Bronchial epithelial cell (primary cell): ENCODE measurements at regions not wholly inside any gene's neighbourhood (a gene's known extent, or its start where the extent isn't known, plus 50 kb on each side); places are given as distances from the start of the nearest gene placed in this dataset.

Experiments
- DNase-seq: peaks from one replicate; pipeline ENCODE4 v3.0.0-alpha.2; 2010; ENCODE audit warnings: low read depth
- FAIRE-seq: peaks from 2 replicates; lab custom pipeline; 2011; peaks lifted over from hg19 to GRCh38; lab: Jason Lieb, UNC
- H3K27me3 ChIP-seq: 2 replicates; pipeline ENCODE4 v1.5.1; 2011; ENCODE audit warnings: low read length; ENCODE audit not compliant: control insufficient read depth, insufficient read depth
- H3K36me3 ChIP-seq: 2 replicates; pipeline ENCODE4 v1.5.1; 2011; ENCODE audit warnings: low read length; ENCODE audit not compliant: control insufficient read depth, insufficient read depth
- H3K4me3 ChIP-seq: 2 replicates; pipeline ENCODE4 v1.5.1; 2011; ENCODE audit warnings: mild to moderate bottlenecking, low read depth, low read length, control low read depth
- TF ChIP-seq, protein P1 (sequence below): IDR thresholded peaks from 2 replicates; pipeline ENCODE4 v1.5.1; 2011; ENCODE audit warnings: mild to moderate bottlenecking, moderate library complexity, low read length, control low read depth, inconsistent platforms; ENCODE audit not compliant: insufficient read depth, severe bottlenecking

- TF ChIP-seq, protein P1, sequence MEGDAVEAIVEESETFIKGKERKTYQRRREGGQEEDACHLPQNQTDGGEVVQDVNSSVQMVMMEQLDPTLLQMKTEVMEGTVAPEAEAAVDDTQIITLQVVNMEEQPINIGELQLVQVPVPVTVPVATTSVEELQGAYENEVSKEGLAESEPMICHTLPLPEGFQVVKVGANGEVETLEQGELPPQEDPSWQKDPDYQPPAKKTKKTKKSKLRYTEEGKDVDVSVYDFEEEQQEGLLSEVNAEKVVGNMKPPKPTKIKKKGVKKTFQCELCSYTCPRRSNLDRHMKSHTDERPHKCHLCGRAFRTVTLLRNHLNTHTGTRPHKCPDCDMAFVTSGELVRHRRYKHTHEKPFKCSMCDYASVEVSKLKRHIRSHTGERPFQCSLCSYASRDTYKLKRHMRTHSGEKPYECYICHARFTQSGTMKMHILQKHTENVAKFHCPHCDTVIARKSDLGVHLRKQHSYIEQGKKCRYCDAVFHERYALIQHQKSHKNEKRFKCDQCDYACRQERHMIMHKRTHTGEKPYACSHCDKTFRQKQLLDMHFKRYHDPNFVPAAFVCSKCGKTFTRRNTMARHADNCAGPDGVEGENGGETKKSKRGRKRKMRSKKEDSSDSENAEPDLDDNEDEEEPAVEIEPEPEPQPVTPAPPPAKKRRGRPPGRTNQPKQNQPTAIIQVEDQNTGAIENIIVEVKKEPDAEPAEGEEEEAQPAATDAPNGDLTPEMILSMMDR, result no peak
- Histone ChIP-seq H3K4me3 (no peak overlapping the region), H3K27me3 (no peaks in the 10 kb centered on the region), H3K36me3 (no peaks in the 10 kb centered on the region)
- FAIRE-seq, result no peak
- DNase-seq, result no peak
These were observed 1080.8 kb downstream of the AMY1C start for GRCh38 chr1:104830534-104830933.

GRCh38 chr1:104852151-104852550 lies 1102.5 kb downstream of the AMY1C start:
- no peaks in the 10 kb centered on the region for H3K27me3 ChIP-seq
- DNase-seq (no peak), FAIRE-seq (no peak)
- TF ChIP-seq, protein P1, result no peak
- no peak overlapping the region for H3K4me3 ChIP-seq
- H3K36me3 ChIP-seq, result no peaks in the 10 kb centered on the region

DNA sequence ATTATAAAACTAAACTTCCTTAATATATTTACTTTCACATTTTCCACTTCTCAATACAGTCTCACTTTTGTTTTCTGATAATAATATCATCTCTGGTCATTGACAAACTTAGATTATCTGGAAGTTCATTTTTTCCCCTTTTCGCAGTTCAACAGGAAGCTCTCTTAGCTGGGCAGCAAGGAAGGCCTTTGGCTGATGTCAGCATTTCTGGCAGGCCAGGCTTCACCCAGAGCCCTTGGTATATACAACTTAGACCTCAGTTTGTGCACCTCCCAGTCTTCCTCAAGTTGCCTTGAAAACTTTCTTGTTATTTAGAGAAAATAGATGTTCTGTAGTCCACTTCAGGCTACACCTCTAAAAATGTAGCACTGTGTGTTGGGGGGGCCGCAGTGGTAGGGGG lies 1103.6 kb downstream of the AMY1C start:
- Histone ChIP-seq H3K36me3 (no peaks in the 10 kb centered on the region), H3K4me3 (no peak overlapping the region), H3K27me3 (no peaks in the 10 kb centered on the region)
- DNase-seq (no peak), FAIRE-seq (no peak)
- TF ChIP-seq, protein P1, result no peak

DNA sequence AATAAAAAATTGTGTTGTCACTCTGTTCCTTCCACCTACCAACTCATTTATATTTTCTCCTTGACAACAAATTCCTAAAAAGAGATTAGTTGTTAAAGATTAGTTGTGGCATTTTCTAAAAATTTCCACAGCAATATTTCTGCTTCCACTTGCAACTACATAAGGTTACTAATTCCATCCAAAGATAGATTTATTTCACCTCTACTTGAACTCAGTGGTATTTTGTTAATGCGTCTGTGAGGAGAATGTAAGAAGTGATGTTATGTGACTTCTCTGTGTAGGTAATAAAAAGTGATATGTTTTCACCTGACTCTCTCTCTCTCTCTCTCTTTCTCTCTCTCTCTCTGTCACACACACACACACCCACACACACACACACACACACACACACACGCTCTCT lies 1104.8 kb downstream of the AMY1C start:
- Histone ChIP-seq H3K4me3 (no peak overlapping the region), H3K36me3 (no peaks in the 10 kb centered on the region), H3K27me3 (no peaks in the 10 kb centered on the region)
- TF ChIP-seq, protein P1, result no peak
- FAIRE-seq, result no peak
- DNase-seq, result no peak

DNA sequence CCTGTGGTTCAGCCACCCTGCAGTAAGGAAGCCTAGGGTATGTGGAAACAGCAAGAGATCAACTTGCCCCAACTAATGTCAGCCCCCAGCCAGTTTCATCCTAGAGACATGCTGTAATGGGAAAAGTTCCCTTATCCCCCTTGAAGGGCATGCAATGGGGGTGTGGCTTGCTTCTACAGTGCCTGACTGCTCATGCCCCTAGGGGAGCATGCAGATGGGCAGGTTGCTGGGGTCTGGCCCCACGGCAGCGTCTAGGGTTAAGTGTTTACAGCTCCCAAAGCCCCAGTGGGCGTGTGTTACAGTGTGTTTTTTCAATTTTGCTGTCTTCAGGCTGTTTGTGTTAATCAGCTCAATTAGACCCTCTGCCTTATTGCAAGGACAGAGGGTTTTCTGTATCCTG lies 1105.9 kb downstream of the AMY1C start:
- TF ChIP-seq, protein P1, result no peak
- H3K36me3 ChIP-seq, result no peaks in the 10 kb centered on the region
- DNase-seq (no peak), FAIRE-seq (no peak)
- H3K27me3 ChIP-seq, result no peaks in the 10 kb centered on the region
- H3K4me3 ChIP-seq, result no peak overlapping the region

DNA sequence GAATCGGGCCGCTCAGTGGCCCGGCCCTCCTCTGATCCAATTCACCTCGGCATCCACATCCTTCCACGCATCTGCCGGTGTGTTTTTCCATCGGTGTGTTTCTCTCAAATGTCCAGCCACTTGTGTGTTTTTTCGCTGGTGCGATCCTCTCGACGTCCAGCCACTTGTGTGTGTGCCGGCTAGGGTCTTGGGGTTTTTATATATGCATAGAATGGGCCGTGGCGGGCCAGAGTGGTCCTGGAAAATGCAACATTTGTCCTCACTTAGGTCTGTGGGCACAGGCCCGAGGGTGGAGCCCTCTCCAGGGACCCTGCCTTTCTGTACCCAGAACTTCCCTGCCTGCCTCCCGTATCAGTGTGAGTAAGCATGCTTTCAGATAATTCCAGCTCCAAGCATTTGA lies 1106.4 kb downstream of the AMY1C start:
- Histone ChIP-seq H3K36me3 (no peaks in the 10 kb centered on the region), H3K4me3 (no peak overlapping the region), H3K27me3 (no peaks in the 10 kb centered on the region)
- TF ChIP-seq, protein P1, result no peak
- FAIRE-seq, result no peak
- DNase-seq, result no peak
